ENCODE measurements at regions not wholly inside any gene's neighbourhood (a gene's known extent, or its start where the extent isn't known, plus 50 kb on each side); places are given as distances from the start of the nearest gene placed in this dataset.

- no peak overlapping the region for H3K27ac ChIP-seq
- H3K36me3 ChIP-seq: no peaks in the 10 kb centered on the region
- no peaks in the 10 kb centered on the region for H3K4me1 ChIP-seq
- peaks cover 5% of the 10 kb centered on the region for H3K9me3 ChIP-seq
- no peaks in the 10 kb centered on the region for H3K27me3 ChIP-seq
- intact Hi-C loops (cut with DNase I): no loop called here
- no peak for DNase-seq
- H3K9ac ChIP-seq (ENCODE audit: low read depth in 2 of 2, low read length in 2 of 2): no peak overlapping the region
- H3K4me3 ChIP-seq: no peak overlapping the region
- no peak for TF ChIP-seq CTCF (IDR thresholded peaks at IDR 0.05)
Measured at GRCh38 chr18:29309366-29309765, 1132.4 kb upstream of the CDH2 start.

- intact Hi-C loops (cut with DNase I): no loop called here
- Histone ChIP-seq H3K4me1 (no peaks in the 10 kb centered on the region), H3K4me3 (no peak overlapping the region), H3K27me3 (no peaks in the 10 kb centered on the region), H3K27ac (no peak overlapping the region), H3K36me3 (no peaks in the 10 kb centered on the region), H3K9me3 (peaks cover 5% of the 10 kb centered on the region), H3K9ac (ENCODE audit: low read depth in 2 of 2, low read length in 2 of 2) (no peak overlapping the region)
- no peak for DNase-seq
- no peak for TF ChIP-seq CTCF (IDR thresholded peaks at IDR 0.05)
Measured at GRCh38 chr18:29307982-29308381, 1131.1 kb upstream of the CDH2 start.

- DNase-seq: no peak
- intact Hi-C loops (cut with DNase I): no loop called here
- Histone ChIP-seq H3K27ac (no peak overlapping the region), H3K4me3 (no peak overlapping the region), H3K36me3 (no peaks in the 10 kb centered on the region), H3K9me3 (peaks cover 5% of the 10 kb centered on the region), H3K27me3 (no peaks in the 10 kb centered on the region), H3K4me1 (no peaks in the 10 kb centered on the region), H3K9ac (ENCODE audit: low read depth in 2 of 2, low read length in 2 of 2) (no peak overlapping the region)
- TF ChIP-seq CTCF (IDR thresholded peaks at IDR 0.05): no peak
Measured at GRCh38 chr18:29307231-29307630, 1130.3 kb upstream of the CDH2 start.

- no peak for DNase-seq
- Histone ChIP-seq H3K4me1 (no peaks in the 10 kb centered on the region), H3K27me3 (no peaks in the 10 kb centered on the region), H3K4me3 (no peak overlapping the region), H3K9ac (ENCODE audit: low read depth in 2 of 2, low read length in 2 of 2) (no peak overlapping the region), H3K27ac (no peak overlapping the region), H3K36me3 (no peaks in the 10 kb centered on the region), H3K9me3 (peaks cover 5% of the 10 kb centered on the region)
- TF ChIP-seq CTCF (IDR thresholded peaks at IDR 0.05): no peak
- intact Hi-C loops (cut with DNase I): no loop called here
Measured at GRCh38 chr18:29305516-29305915, 1128.6 kb upstream of the CDH2 start.

GRCh38 chr18:29301048-29301447, 1124.1 kb upstream of the CDH2 start:
- intact Hi-C loops (cut with DNase I): no loop called here
- H3K9ac ChIP-seq (ENCODE audit: low read depth in 2 of 2, low read length in 2 of 2): no peak overlapping the region
- no peak overlapping the region for H3K27ac ChIP-seq
- TF ChIP-seq CTCF (IDR thresholded peaks at IDR 0.05): no peak
- no peak for DNase-seq
- H3K4me1 ChIP-seq: no peaks in the 10 kb centered on the region
- H3K4me3 ChIP-seq: no peak overlapping the region
- no peaks in the 10 kb centered on the region for H3K27me3 ChIP-seq
- peaks cover 3% of the 10 kb centered on the region for H3K9me3 ChIP-seq
- H3K36me3 ChIP-seq: no peaks in the 10 kb centered on the region

GRCh38 chr18:29285471-29285870, 1108.5 kb upstream of the CDH2 start:
- H3K9me3 ChIP-seq: no peaks in the 10 kb centered on the region
- no peak overlapping the region for H3K9ac ChIP-seq (ENCODE audit: low read depth in 2 of 2, low read length in 2 of 2)
- no peaks in the 10 kb centered on the region for H3K36me3 ChIP-seq
- DNase-seq: no peak
- no peaks in the 10 kb centered on the region for H3K27me3 ChIP-seq
- H3K27ac ChIP-seq: no peak overlapping the region
- intact Hi-C loops (cut with DNase I): no loop called here
- no peaks in the 10 kb centered on the region for H3K4me1 ChIP-seq
- H3K4me3 ChIP-seq: no peak overlapping the region
- TF ChIP-seq CTCF (IDR thresholded peaks at IDR 0.05): no peak

Data from colonic mucosa (tissue), 4 donors.